HepG2 (cell line): ENCODE measurements at regions not wholly inside any gene's neighbourhood (a gene's known extent, or its start where the extent isn't known, plus 50 kb on each side); places are given as distances from the start of the nearest gene placed in this dataset.

Source experiments
- AHR ChIP-seq: IDR thresholded peaks from 2 replicates; pipeline ENCODE4 v1.6.1; 2018; ENCODE audit warnings: missing genetic modification reagents, missing compliant biosample characterization
- ARID3A ChIP-seq: IDR thresholded peaks from 2 replicates; pipeline ENCODE4 v1.6.1; 2012; ENCODE audit warnings: low read depth, low read length, improper control_type of control experiment
- BCL3 ChIP-seq: sonication (generic); formaldehyde crosslinking; IDR thresholded peaks from 2 replicates; pipeline ENCODE4 v1.5.1; 2020; ENCODE audit warnings: mild to moderate bottlenecking, missing genetic modification reagents, moderate library complexity
- CTCF ChIP-seq: sonication (generic); formaldehyde crosslinking; IDR thresholded peaks from 2 replicates; pipeline ENCODE4 v1.5.0; 2020; ENCODE audit warnings: mild to moderate bottlenecking, missing genetic modification reagents, moderate library complexity
- FOXO4 ChIP-seq: sonication (generic); formaldehyde crosslinking; conservative IDR thresholded peaks from 2 replicates; pipeline ENCODE4 v1.8.1; 2023; ENCODE audit warnings: missing genetic modification reagents
- GATAD1 ChIP-seq: IDR thresholded peaks from 2 replicates; pipeline ENCODE4 v1.6.1; 2016; ENCODE audit warnings: missing genetic modification reagents, missing compliant biosample characterization
- HNRNPH1 ChIP-seq: fragments of 200-400 bp; formaldehyde crosslinking; optimal IDR thresholded peaks from 2 replicates; pipeline ENCODE3; 2017; ENCODE audit warnings: mild to moderate bottlenecking, low read depth, low read length
- HOXA9 ChIP-seq: sonication (generic); formaldehyde crosslinking; IDR thresholded peaks from 2 replicates; pipeline ENCODE4 v1.8.1; 2022; ENCODE audit warnings: missing genetic modification reagents, mild to moderate bottlenecking, moderate library complexity, borderline replicate concordance
- KLF13 ChIP-seq: sonication (generic); formaldehyde crosslinking; IDR thresholded peaks from 2 replicates; pipeline ENCODE4 v1.4.0; 2020; ENCODE audit warnings: mild to moderate bottlenecking, missing genetic modification reagents
- LRRFIP1 ChIP-seq: sonication (generic); formaldehyde crosslinking; conservative IDR thresholded peaks from 2 replicates; pipeline ENCODE4 v1.4.0; 2020; ENCODE audit warnings: missing genetic modification reagents
- NR1H2 ChIP-seq: sonication (generic); formaldehyde crosslinking; IDR thresholded peaks from 2 replicates; pipeline ENCODE4 v1.8.1; 2022; ENCODE audit warnings: low read depth, missing genetic modification reagents, borderline replicate concordance
- RBAK ChIP-seq: sonication (generic); formaldehyde crosslinking; IDR thresholded peaks from 2 replicates; pipeline ENCODE4 v1.5.1; 2020; ENCODE audit warnings: mild to moderate bottlenecking, missing genetic modification reagents
- STAG1 ChIP-seq: sonication (generic); formaldehyde crosslinking; IDR thresholded peaks from 2 replicates; pipeline ENCODE4 v1.4.0; 2020; ENCODE audit warnings: missing genetic modification reagents
- TBX3 ChIP-seq: fragments of 450-650 bp; IDR thresholded peaks from 2 replicates; pipeline ENCODE4 v1.6.1; 2017; ENCODE audit warnings: antibody characterized with exemption, mild to moderate bottlenecking, inconsistent platforms, borderline replicate concordance
- XRCC5 ChIP-seq: fragments of 200-400 bp; formaldehyde crosslinking; optimal IDR thresholded peaks from 2 replicates; pipeline ENCODE3; 2017; ENCODE audit warnings: mild to moderate bottlenecking, low read length
- ZNF282 ChIP-seq: fragments of 450-650 bp; IDR thresholded peaks from 2 replicates; pipeline ENCODE4 v1.6.1; 2018; ENCODE audit not compliant: partially characterized antibody
- ZNF431 ChIP-seq: sonication (generic); formaldehyde crosslinking; IDR thresholded peaks from 2 replicates; pipeline ENCODE4 v1.9.0; 2022; ENCODE audit warnings: missing genetic modification reagents, low read depth, mild to moderate bottlenecking, borderline replicate concordance
- ZNF441 ChIP-seq: sonication (generic); formaldehyde crosslinking; IDR thresholded peaks from 2 replicates; pipeline ENCODE4 v1.7.0; 2021; ENCODE audit warnings: missing genetic modification reagents, borderline replicate concordance
- ZNF652 ChIP-seq: IDR thresholded peaks from 2 replicates; pipeline ENCODE4 v1.6.1; 2016; ENCODE audit warnings: low read depth, borderline replicate concordance
- ZNF674 ChIP-seq: sonication (generic); formaldehyde crosslinking; IDR thresholded peaks from 2 replicates; pipeline ENCODE4 v1.5.0; 2020; ENCODE audit warnings: low read depth, mild to moderate bottlenecking, missing genetic modification reagents
- ZSCAN12 ChIP-seq: sonication (generic); formaldehyde crosslinking; IDR thresholded peaks from 2 replicates; pipeline ENCODE4 v1.9.0; 2021; ENCODE audit warnings: mild to moderate bottlenecking, missing genetic modification reagents

GRCh38 chr5:91641730-91642350 lies 258.7 kb upstream of the ARRDC3 start (continued):
- TF ChIP-seq RBAK (CRISPR knock-in tag): no peak
- TF ChIP-seq LRRFIP1 (CRISPR knock-in tag): no peak
- TF ChIP-seq XRCC5: no peak
- TF ChIP-seq FOXO4 (CRISPR knock-in tag): no peak
- TF ChIP-seq HNRNPH1: no peak
- no peak for TF ChIP-seq NR1H2 (CRISPR knock-in tag)
- no peak for TF ChIP-seq ZNF441 (CRISPR knock-in tag)
- no peak for TF ChIP-seq HOXA9 (CRISPR knock-in tag)
- no peak for TF ChIP-seq AHR (CRISPR knock-in tag)
- no peak for TF ChIP-seq BCL3
- no peak for TF ChIP-seq GATAD1 (CRISPR knock-in tag)
- TF ChIP-seq ZNF652 (CRISPR knock-in tag): no peak
- no peak for TF ChIP-seq KLF13 (CRISPR knock-in tag)
- no peak for TF ChIP-seq ZNF282
- TF ChIP-seq TBX3: no peak
- peak; percentile 42 for TF ChIP-seq CTCF (CRISPR knock-in tag)
- no peak for TF ChIP-seq ZSCAN12 (CRISPR knock-in tag)
- TF ChIP-seq ZNF431 (CRISPR knock-in tag): no peak
- TF ChIP-seq ARID3A: peak; percentile 69; the same call in 1 of the 2 replicates
- peak; percentile 54 for TF ChIP-seq STAG1 (CRISPR knock-in tag)
- TF ChIP-seq ZNF674 (CRISPR knock-in tag): no peak
